ENCODE measurements at regions not wholly inside any gene's neighbourhood (a gene's known extent, or its start where the extent isn't known, plus 50 kb on each side); places are given as distances from the start of the nearest gene placed in this dataset.
"Not testable (repeated sequence)": the region's sequence is repeated elsewhere in the genome, so short reads cannot be mapped to it uniquely, and the experiment has no call there.

- Mint-ChIP-seq H3K4me3 (no peak overlapping the region), H3K4me1 (peaks cover 4% of the 10 kb centered on the region), H3K27me3 (peaks cover 11% of the 10 kb centered on the region), H3K27ac (no peak overlapping the region), H3K9me3 (ENCODE audit: insufficient read depth) (no peaks in the 10 kb centered on the region)
- ATAC-seq (ENCODE audit: low read depth) (no peak), DNase-seq (no peak)
- Histone ChIP-seq H3K27ac (ENCODE audit: low read length in 2 of 2) (no peak overlapping the region), H3K36me3 (replicated peaks in 1 of 2; ENCODE audit: control extremely low read depth in 1 of 2, control insufficient read depth in 1 of 2, extremely low read depth in 1 of 2, insufficient read depth in 2 of 2, low read length in 1 of 2) (no peaks in the 10 kb centered on the region), H3K4me2 (replicated peaks; ENCODE audit: low read depth, low read length, poor library complexity, severe bottlenecking) (no peak overlapping the region), H3K9me3 (ENCODE audit: control extremely low read depth in 1 of 3, control insufficient read depth in 2 of 3, insufficient read depth in 1 of 3, low read length in 2 of 3) (peaks cover 0 to 6% (median 0%) of the 10 kb centered on the region in 3 donors), H3K4me1 (ENCODE audit: control insufficient read depth in 2 of 2, insufficient read depth in 2 of 2, low read length in 2 of 2) (no peaks in the 10 kb centered on the region), H3K9ac (ENCODE audit: low read length) (no peak overlapping the region), H3K4me3 (ENCODE audit: control extremely low read depth in 1 of 5, extremely low read depth in 1 of 5, insufficient read depth in 1 of 5, low read depth in 2 of 5, low read length in 4 of 5) (no peak overlapping the region), H2AFZ (ENCODE audit: insufficient read depth, low read depth, low read length, poor library complexity, severe bottlenecking) (no peak overlapping the region), H3K27me3 (replicated peaks in 1 of 4; ENCODE audit: control extremely low read depth in 1 of 4, control insufficient read depth in 3 of 4, insufficient read depth in 4 of 4, low read length in 3 of 4) (no peaks in the 10 kb centered on the region), H3K79me2 (ENCODE audit: control insufficient read depth, insufficient read depth, low read length) (no peaks in the 10 kb centered on the region), H4K20me1 (ENCODE audit: control insufficient read depth, insufficient read depth, low read length, poor library complexity, severe bottlenecking) (no peaks in the 10 kb centered on the region)
- TF ChIP-seq EZH2 (IDR thresholded peaks at IDR 0.05; ENCODE audit: borderline replicate concordance, insufficient read depth, low read depth, low read length, poor library complexity, severe bottlenecking) (no peak), CTCF (IDR thresholded peaks at IDR 0.05) (no peak)
- POLR2A ChIA-PET = no interaction called here
- WGBS (ENCODE audit: insufficient coverage) = 100% methylated on average over 1 of the region's 3 CpGs
- CTCF ChIA-PET = interaction anchor here (0.5 kb wide), 1 partner anchor 157 kb away, joined by 3 read pairs; no protein-coding TSS in a partner anchor
- intact Hi-C loops (cut with micrococcal nuclease) = no loop called here
Observed at GRCh38 chr9:86481466-86481865, 127.3 kb upstream of the TUT7 start.

- ATAC-seq (ENCODE audit: low read depth); intact Hi-C loops (cut with micrococcal nuclease); H3K4me3 ChIP-seq (ENCODE audit: control extremely low read depth in 1 of 5, extremely low read depth in 1 of 5, insufficient read depth in 1 of 5, low read depth in 2 of 5, low read length in 4 of 5); H3K9me3 ChIP-seq (ENCODE audit: control extremely low read depth in 1 of 3, control insufficient read depth in 2 of 3, insufficient read depth in 1 of 3, low read length in 2 of 3); H3K4me3 Mint-ChIP-seq; POLR2A ChIA-PET; CTCF ChIA-PET; H3K4me1 Mint-ChIP-seq; H3K27ac Mint-ChIP-seq; H2AFZ ChIP-seq (ENCODE audit: insufficient read depth, low read depth, low read length, poor library complexity, severe bottlenecking); H3K4me1 ChIP-seq (ENCODE audit: control insufficient read depth in 2 of 2, insufficient read depth in 2 of 2, low read length in 2 of 2); H3K4me2 ChIP-seq (replicated peaks; ENCODE audit: low read depth, low read length, poor library complexity, severe bottlenecking); H3K36me3 ChIP-seq (replicated peaks in 1 of 2; ENCODE audit: control extremely low read depth in 1 of 2, control insufficient read depth in 1 of 2, extremely low read depth in 1 of 2, insufficient read depth in 2 of 2, low read length in 1 of 2); H3K9me3 Mint-ChIP-seq (ENCODE audit: insufficient read depth); H3K27me3 ChIP-seq (replicated peaks in 1 of 4; ENCODE audit: control extremely low read depth in 1 of 4, control insufficient read depth in 3 of 4, insufficient read depth in 4 of 4, low read length in 3 of 4); H3K79me2 ChIP-seq (ENCODE audit: control insufficient read depth, insufficient read depth, low read length); DNase-seq; H4K20me1 ChIP-seq (ENCODE audit: control insufficient read depth, insufficient read depth, low read length, poor library complexity, severe bottlenecking); H3K27ac ChIP-seq (ENCODE audit: low read length in 2 of 2); H3K9ac ChIP-seq (ENCODE audit: low read length): not testable (repeated sequence)
- H3K27me3 Mint-ChIP-seq = peaks cover 17% of the 10 kb centered on the region
- no CpG with 5 or more reads among the region's 1 CpG for WGBS (ENCODE audit: insufficient coverage)
Observed at GRCh38 chr9:86475255-86475654, 121.0 kb upstream of the TUT7 start.
